ENCODE measurements at regions not wholly inside any gene's neighbourhood (a gene's known extent, or its start where the extent isn't known, plus 50 kb on each side); places are given as distances from the start of the nearest gene placed in this dataset.
A peak's percentile ranks its signal among the peaks of the same experiment; 100 is the strongest.

DNA sequence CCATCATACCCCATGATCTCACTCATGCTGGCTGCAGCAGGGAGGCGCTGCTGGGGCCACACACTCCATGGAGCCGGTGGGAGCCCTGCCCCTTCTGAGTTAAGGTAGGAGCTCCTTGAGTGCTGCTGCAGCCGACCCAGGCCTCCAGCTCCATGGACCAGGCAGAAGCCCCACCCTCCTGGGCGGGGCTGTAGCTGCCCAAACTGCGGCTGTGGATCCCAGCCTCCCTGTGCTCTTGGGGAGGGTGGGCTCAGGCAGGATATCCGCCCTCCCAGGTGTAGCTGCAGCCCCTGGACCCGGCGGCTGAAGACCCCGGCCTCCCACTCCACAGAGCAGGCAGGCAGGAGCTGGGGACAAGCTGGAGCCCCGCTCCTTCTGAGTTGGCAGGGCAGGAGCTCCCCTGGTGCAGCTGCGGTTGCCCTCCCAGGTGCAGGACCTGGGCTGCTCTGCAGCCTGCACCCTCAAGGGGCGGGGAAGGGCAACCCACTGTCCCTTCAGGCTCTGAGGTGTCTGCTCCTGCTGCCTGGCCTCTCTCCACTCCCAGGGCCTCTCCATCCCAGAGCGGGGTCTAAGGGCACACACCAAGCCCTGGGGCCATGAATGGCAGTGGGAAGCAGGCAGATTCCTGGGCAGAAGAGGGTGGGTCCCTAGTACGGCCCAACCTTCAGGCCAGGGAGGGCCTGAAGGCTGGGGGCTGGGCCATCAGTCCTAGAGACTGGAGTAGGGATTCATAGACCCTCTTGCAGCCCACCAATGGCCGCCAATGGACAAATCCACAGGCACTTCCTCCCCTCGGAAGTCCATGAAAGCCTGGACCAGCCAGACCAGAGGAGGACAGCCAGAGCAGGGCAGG lies 466.1 kb downstream of the DTHD1 start:
- TF ChIP-seq EP300 (IDR thresholded peaks at IDR 0.05) (no peak), POLR2A (IDR thresholded peaks at IDR 0.05) (no peak)
- TF ChIP-seq, protein P1, sequence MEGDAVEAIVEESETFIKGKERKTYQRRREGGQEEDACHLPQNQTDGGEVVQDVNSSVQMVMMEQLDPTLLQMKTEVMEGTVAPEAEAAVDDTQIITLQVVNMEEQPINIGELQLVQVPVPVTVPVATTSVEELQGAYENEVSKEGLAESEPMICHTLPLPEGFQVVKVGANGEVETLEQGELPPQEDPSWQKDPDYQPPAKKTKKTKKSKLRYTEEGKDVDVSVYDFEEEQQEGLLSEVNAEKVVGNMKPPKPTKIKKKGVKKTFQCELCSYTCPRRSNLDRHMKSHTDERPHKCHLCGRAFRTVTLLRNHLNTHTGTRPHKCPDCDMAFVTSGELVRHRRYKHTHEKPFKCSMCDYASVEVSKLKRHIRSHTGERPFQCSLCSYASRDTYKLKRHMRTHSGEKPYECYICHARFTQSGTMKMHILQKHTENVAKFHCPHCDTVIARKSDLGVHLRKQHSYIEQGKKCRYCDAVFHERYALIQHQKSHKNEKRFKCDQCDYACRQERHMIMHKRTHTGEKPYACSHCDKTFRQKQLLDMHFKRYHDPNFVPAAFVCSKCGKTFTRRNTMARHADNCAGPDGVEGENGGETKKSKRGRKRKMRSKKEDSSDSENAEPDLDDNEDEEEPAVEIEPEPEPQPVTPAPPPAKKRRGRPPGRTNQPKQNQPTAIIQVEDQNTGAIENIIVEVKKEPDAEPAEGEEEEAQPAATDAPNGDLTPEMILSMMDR (IDR thresholded peaks at IDR 0.05): no peak
- DNase-seq: peak in 1 of 5 donors; percentile 7
- Histone ChIP-seq H3K4me1 (ENCODE audit: insufficient read depth) (no peaks in the 10 kb centered on the region), H3K36me3 (no peaks in the 10 kb centered on the region), H3K27ac (no peak overlapping the region), H3K9me3 (no peaks in the 10 kb centered on the region), H3K4me3 (no peak overlapping the region), H3K27me3 (no peaks in the 10 kb centered on the region)
- intact Hi-C loops (cut with DNase I): no loop called here
- 79 to 85% (median 84%) methylated on average over 10 to 16 of the region's 16 CpGs for WGBS, 3 donors

DNA sequence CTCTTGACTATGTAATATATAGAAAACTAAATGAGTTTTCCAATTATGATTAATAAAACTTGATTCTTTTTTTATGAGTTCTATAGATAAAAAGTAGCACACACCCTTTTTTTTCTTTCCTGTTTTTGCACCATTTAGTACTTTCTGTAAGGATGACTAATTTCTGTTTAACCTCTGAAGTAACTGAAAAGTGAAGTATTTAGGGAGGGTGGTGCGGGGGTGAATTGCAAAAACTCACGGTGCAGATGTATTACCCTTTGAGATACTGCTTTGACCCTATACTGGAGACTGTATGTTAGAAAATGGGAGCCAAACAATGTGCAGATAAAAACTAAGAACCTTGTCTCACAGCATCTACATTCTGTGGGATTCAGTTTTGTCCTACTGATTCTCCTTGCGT lies 471.6 kb downstream of the DTHD1 start:
- Histone ChIP-seq H3K4me1 (ENCODE audit: insufficient read depth) (no peaks in the 10 kb centered on the region), H3K27ac (no peak overlapping the region), H3K36me3 (no peaks in the 10 kb centered on the region), H3K9me3 (no peaks in the 10 kb centered on the region), H3K27me3 (no peaks in the 10 kb centered on the region), H3K4me3 (no peak overlapping the region)
- TF ChIP-seq EP300 (IDR thresholded peaks at IDR 0.05): no peak
- TF ChIP-seq POLR2A (IDR thresholded peaks at IDR 0.05): no peak
- TF ChIP-seq, protein P1 (IDR thresholded peaks at IDR 0.05): no peak
- no peak for DNase-seq
- intact Hi-C loops (cut with DNase I): no loop called here
- WGBS, 3 donors: 69 to 73% (median 72%) methylated on average over 3 of the region's 3 CpGs

DNA sequence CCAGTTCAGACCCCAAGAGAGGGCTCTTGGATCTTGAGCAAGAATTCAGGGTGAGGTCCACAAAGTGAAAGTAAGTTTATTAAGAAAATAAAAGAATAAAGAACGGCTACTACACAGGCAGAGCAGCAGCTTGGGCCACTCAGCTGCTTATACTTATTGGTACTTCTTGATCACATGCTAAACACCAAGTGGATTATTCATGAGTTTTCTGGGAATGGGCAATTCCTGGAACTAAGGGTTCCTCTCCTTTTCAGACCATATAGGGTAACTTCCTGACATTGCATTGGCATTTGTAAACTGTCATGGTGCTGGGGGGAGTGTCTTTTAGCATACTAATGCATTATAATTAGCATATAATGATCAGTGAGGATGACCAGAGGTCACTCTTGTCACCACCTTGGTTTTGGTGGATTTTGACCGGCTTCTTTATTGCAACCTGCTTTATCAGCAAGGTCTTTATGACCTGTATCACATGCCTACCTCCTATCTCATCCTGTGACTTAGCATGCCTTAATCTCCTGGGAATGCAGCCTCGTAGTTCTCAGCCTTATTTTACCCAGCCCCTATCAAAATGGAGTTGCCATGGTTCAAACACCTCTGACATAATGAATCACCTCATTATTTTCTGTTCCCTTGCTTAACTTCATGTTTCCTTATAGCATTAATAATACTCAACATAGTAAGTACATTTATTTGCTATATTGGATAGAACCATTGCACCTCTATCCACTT lies 476.3 kb downstream of the DTHD1 start:
- Histone ChIP-seq H3K4me1 (ENCODE audit: insufficient read depth) (no peaks in the 10 kb centered on the region), H3K4me3 (no peak overlapping the region), H3K36me3 (no peaks in the 10 kb centered on the region), H3K27me3 (no peaks in the 10 kb centered on the region), H3K27ac (no peak overlapping the region), H3K9me3 (no peaks in the 10 kb centered on the region)
- no peak for DNase-seq
- intact Hi-C loops (cut with DNase I): no loop called here
- TF ChIP-seq POLR2A (IDR thresholded peaks at IDR 0.05) (no peak), EP300 (IDR thresholded peaks at IDR 0.05) (no peak)
- TF ChIP-seq, protein P1 (IDR thresholded peaks at IDR 0.05): no peak
- 62 to 71% (median 64%) methylated on average over 3 of the region's 3 CpGs for WGBS, 3 donors

DNA sequence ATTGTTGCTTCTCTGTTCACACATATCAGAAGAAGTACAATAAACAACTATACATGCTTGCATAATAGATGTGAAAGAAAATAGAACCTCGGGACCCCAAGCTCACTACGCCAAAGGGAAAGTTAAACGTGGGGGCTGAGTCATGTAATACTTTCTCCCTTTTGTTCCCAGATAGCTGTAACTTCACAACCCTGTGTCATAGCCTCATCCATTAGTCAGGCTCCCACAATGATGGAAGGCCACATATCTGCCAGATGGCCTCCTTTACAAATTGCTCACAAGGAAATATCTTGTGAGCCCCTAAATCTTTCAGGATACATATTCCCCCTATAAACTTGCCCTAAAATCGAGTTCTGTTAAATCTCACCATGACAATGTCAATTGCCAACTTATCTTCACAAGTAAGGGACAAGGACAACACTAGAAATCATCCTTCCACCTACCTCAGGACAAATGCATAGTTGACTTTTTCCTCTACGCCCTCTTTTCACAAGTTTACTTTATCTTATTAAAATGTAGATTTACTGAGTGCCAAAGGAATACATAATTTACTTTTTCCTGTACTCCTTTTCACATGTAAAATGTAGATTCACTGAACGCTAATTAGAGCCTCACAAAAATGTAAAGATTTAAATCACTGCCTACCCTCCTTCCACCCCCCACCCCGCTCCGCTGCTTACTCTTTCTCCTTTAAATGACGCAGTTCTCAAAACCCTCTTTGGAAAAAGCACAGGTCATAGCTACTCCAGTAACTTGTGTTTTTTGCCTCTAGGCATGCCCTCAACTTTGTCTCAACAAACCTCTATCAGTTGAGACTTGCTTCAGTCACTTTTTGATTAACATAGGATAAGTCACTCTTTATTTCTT lies 477.1 kb downstream of the DTHD1 start:
- whole genome bisulfite sequencing, 3 donors: 47 to 58% (median 54%) methylated on average over 9 of the region's 9 CpGs
- intact Hi-C loops (cut with DNase I): no loop called here

More for the DNA sequence above, 477.1 kb downstream of the DTHD1 start:
- Histone ChIP-seq H3K27me3 (no peaks in the 10 kb centered on the region), H3K36me3 (no peaks in the 10 kb centered on the region), H3K9me3 (no peaks in the 10 kb centered on the region), H3K27ac (no peak overlapping the region), H3K4me3 (no peak overlapping the region), H3K4me1 (ENCODE audit: insufficient read depth) (no peaks in the 10 kb centered on the region)
- DNase-seq: no peak
- TF ChIP-seq, protein P1 (IDR thresholded peaks at IDR 0.05): no peak
- TF ChIP-seq POLR2A (IDR thresholded peaks at IDR 0.05) (no peak), EP300 (IDR thresholded peaks at IDR 0.05) (no peak)

All from ovary (tissue), 7 donors.